HEK293 (cell line): ENCODE measurements at regions not wholly inside any gene's neighbourhood (a gene's known extent, or its start where the extent isn't known, plus 50 kb on each side); places are given as distances from the start of the nearest gene placed in this dataset.

ENCODE experiments used
- BCL6B ChIP-seq: fragments of 450-650 bp; formaldehyde crosslinking; IDR thresholded peaks from 2 replicates; pipeline ENCODE4 v1.5.1; 2017; ENCODE audit warnings: missing biosample characterization, missing genetic modification characterization
- CTCF ChIP-seq: fragments of 450-650 bp; formaldehyde crosslinking; IDR thresholded peaks from 2 replicates; pipeline ENCODE4 v1.5.1; 2016; ENCODE audit warnings: missing biosample characterization, missing genetic modification characterization
- KLF10 ChIP-seq: fragments of 450-650 bp; IDR thresholded peaks from 2 replicates; pipeline ENCODE4 v1.5.1; 2018; ENCODE audit warnings: missing biosample characterization, mild to moderate bottlenecking, missing genetic modification characterization
- YY1 ChIP-seq: fragments of 450-650 bp; formaldehyde crosslinking; IDR thresholded peaks from 2 replicates; pipeline ENCODE4 v1.5.1; 2018; ENCODE audit warnings: missing biosample characterization, missing genetic modification characterization
- ZBTB11 ChIP-seq: fragments of 450-650 bp; formaldehyde crosslinking; conservative IDR thresholded peaks from 2 replicates; pipeline ENCODE4 v1.5.1; 2016; ENCODE audit warnings: low read depth, missing biosample characterization, missing genetic modification characterization
- ZNF341 ChIP-seq: fragments of 450-650 bp; formaldehyde crosslinking; IDR thresholded peaks from 2 replicates; pipeline ENCODE4; 2016; ENCODE audit warnings: low read depth, missing biosample characterization, missing genetic modification characterization
- ZNF677 ChIP-seq: fragments of 450-650 bp; IDR thresholded peaks from 2 replicates; pipeline ENCODE4 v1.5.0; 2018; ENCODE audit warnings: missing biosample characterization, mild to moderate bottlenecking, missing genetic modification characterization, moderate library complexity

- TF ChIP-seq YY1 (tag by site-specific recombination) (no peak), CTCF (tag by site-specific recombination) (no peak), ZNF677 (no peak), ZNF341 (tag by site-specific recombination) (no peak), BCL6B (tag by site-specific recombination) (no peak), ZBTB11 (tag by site-specific recombination) (no peak), KLF10 (no peak)
These were observed 164.5 kb upstream of the SMIM30 start for GRCh38 chr7:113282875-113283274.
